ENCODE measurements at regions not wholly inside any gene's neighbourhood (a gene's known extent, or its start where the extent isn't known, plus 50 kb on each side); places are given as distances from the start of the nearest gene placed in this dataset.

- no peak for TF ChIP-seq POLR2A (IDR thresholded peaks at IDR 0.05)
- no peak for TF ChIP-seq CTCF (IDR thresholded peaks at IDR 0.05)
- Histone ChIP-seq H3K9me3 (no peaks in the 10 kb centered on the region), H3K27me3 (no peaks in the 10 kb centered on the region), H3K36me3 (ENCODE audit: low read depth, missing control alignments) (no peaks in the 10 kb centered on the region), H3K4me1 (no peaks in the 10 kb centered on the region), H3K4me3 (no peak overlapping the region), H3K27ac (no peak overlapping the region)
- DNase-seq, result no peak
- intact Hi-C loops (cut with DNase I; ENCODE audit: low total_unique reads), result no loop called here
- 60 to 73% methylated on average over 2 of the region's 2 CpGs for WGBS, 2 donors
These were observed 63.8 kb downstream of the GJD2 start for GRCh38 chr15:34691034-34691433.

GRCh38 chr15:34688699-34689098 is 66.1 kb downstream of the GJD2 start:
- H3K9me3 ChIP-seq, result no peaks in the 10 kb centered on the region
- intact Hi-C loops (cut with DNase I; ENCODE audit: low total_unique reads), result no loop called here
- no peaks in the 10 kb centered on the region for H3K36me3 ChIP-seq (ENCODE audit: low read depth, missing control alignments)
- no peak overlapping the region for H3K27ac ChIP-seq
- no peaks in the 10 kb centered on the region for H3K27me3 ChIP-seq
- 37 to 39% methylated on average over 2 of the region's 2 CpGs for WGBS, 2 donors
- H3K4me3 ChIP-seq, result no peak overlapping the region
- no peak for DNase-seq
- H3K4me1 ChIP-seq, result no peaks in the 10 kb centered on the region
- TF ChIP-seq POLR2A (IDR thresholded peaks at IDR 0.05), result no peak
- no peak for TF ChIP-seq CTCF (IDR thresholded peaks at IDR 0.05)

- H3K4me3 ChIP-seq, result no peak overlapping the region
- H3K9me3 ChIP-seq, result no peaks in the 10 kb centered on the region
- no peaks in the 10 kb centered on the region for H3K36me3 ChIP-seq (ENCODE audit: low read depth, missing control alignments)
- intact Hi-C loops (cut with DNase I; ENCODE audit: low total_unique reads), result no loop called here
- no peak overlapping the region for H3K27ac ChIP-seq
- DNase-seq, result no peak
- 95 to 100% methylated on average over 2 of the region's 2 CpGs for WGBS, 2 donors
- TF ChIP-seq CTCF (IDR thresholded peaks at IDR 0.05) (no peak), POLR2A (IDR thresholded peaks at IDR 0.05) (no peak)
- H3K4me1 ChIP-seq, result no peaks in the 10 kb centered on the region
- H3K27me3 ChIP-seq, result no peaks in the 10 kb centered on the region
These were observed 70.4 kb downstream of the GJD2 start for GRCh38 chr15:34684351-34684750.

GRCh38 chr15:34682674-34683073 is 72.1 kb downstream of the GJD2 start:
- intact Hi-C loops (cut with DNase I; ENCODE audit: low total_unique reads), result no loop called here

More at GRCh38 chr15:34682674-34683073, 72.1 kb downstream of the GJD2 start:
- H3K27me3 ChIP-seq, result no peaks in the 10 kb centered on the region
- no peaks in the 10 kb centered on the region for H3K36me3 ChIP-seq (ENCODE audit: low read depth, missing control alignments)
- H3K4me3 ChIP-seq, result no peak overlapping the region
- DNase-seq, result no peak
- no peaks in the 10 kb centered on the region for H3K4me1 ChIP-seq
- TF ChIP-seq POLR2A (IDR thresholded peaks at IDR 0.05) (no peak), CTCF (IDR thresholded peaks at IDR 0.05) (no peak)
- no peak overlapping the region for H3K27ac ChIP-seq
- WGBS, 2 donors, result 92 to 95% methylated on average over 5 of the region's 5 CpGs
- no peaks in the 10 kb centered on the region for H3K9me3 ChIP-seq
